NCI-H446 treated with DMSO at 0.1 percent for 48 hours (cell line): ENCODE measurements at regions not wholly inside any gene's neighbourhood (a gene's known extent, or its start where the extent isn't known, plus 50 kb on each side); places are given as distances from the start of the nearest gene placed in this dataset.

Experiments used
- DNase-seq: peaks from one replicate; lab custom pipeline; 2025; lab: John Stamatoyannopoulos, UW

DNA sequence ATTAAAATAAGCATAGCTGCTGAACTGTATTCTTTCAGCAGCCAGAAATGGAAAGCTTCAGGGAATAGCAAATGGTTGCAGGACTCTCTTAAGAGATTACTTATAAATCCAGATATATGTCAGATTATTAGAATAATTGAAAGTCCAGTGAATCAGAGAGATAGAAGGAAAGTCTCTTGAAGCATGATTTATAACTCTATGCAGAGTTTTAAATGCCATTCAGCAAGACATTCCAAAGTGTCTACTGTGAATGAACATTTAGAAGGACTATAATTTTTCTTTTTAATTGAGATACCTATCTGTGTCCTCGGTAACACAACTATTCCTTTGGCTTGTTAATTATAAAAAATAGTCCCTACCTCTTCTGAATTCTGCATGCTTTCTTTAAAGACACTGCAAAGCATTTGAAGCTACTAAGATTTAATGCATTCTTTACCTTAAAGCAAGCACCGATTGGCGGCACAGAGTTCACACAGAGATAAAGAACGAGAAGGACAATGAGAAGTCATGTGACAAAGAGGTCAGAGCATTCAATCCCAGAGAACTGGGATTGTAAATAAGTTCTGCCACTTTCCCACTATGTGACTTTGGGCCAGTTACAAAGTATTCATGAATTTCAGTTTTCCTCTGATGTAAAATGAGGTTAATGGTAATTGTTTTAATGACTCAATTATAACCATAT lies 371.0 kb upstream of the ATP2B1 start:
- DNase-seq = no peak

- no peak for DNase-seq
Observed at GRCh38 chr12:90078344-90078743, 369.7 kb upstream of the ATP2B1 start.

GRCh38 chr12:90077756-90078155 lies 369.1 kb upstream of the ATP2B1 start:
- no peak for DNase-seq

GRCh38 chr12:90076851-90077319 lies 368.2 kb upstream of the ATP2B1 start:
- no peak for DNase-seq

DNA sequence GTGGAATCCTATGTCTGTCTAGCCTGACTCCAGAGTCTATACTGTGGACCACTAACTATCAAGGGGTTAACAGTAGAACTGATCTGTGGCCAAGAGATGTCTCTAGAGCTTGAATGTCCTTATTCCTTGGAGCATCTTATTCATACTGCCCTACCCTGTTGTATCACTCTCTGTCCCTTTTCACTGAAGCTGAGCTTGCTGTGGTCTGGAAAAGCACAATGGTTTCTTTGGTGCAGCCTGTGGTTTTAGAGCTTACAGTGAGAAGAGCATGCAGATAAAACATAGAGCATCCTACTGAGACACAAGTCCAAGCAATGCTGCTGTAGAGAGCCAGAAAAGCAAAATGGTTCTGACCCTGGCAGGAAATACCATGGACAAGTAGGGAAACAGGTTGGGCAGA lies 367.0 kb upstream of the ATP2B1 start:
- no peak for DNase-seq

- no peak for DNase-seq
Observed at GRCh38 chr12:90074086-90074485, 365.4 kb upstream of the ATP2B1 start.

DNA sequence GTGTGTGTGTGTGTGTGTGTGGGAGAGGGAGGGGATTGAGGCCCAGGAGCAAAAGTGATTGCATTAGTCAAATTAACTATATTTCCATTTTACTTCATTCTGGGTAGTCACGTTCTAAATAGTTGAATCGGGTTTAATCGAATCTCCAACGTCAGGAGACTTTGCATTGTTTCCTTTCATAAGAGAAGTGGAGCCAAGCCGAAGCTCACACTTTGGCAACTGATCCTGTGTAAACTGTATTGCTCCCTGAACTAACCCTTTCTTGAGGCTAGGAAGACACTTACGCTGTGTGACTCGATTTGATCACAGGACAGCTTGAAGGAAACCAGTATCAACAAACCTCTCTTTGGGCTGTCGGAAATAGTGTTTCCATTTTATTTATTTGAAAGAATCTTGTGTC lies 363.4 kb upstream of the ATP2B1 start:
- no peak for DNase-seq

DNA sequence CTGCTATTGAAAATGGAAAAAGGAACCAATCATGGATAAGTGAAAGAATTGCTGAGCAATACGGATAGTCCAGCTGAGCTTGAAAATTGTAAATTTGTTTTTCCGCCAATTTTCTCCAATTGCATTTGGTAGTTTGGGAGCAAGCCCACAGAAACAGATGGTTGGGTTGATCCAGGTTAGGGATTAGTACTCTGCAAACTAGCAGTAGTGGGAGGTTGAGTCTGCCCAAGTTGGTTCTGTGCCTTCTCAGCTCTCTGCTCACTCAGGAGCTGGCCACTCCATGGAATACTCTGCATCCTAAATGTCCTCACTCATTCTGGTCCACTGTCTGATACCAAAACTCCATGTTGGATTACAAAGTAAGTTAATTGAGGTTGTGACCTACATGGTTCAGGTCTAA lies 361.1 kb upstream of the ATP2B1 start:
- peak; percentile 47 for DNase-seq

- DNase-seq = no peak
Observed at GRCh38 chr12:90067791-90068190, 359.2 kb upstream of the ATP2B1 start.

DNA sequence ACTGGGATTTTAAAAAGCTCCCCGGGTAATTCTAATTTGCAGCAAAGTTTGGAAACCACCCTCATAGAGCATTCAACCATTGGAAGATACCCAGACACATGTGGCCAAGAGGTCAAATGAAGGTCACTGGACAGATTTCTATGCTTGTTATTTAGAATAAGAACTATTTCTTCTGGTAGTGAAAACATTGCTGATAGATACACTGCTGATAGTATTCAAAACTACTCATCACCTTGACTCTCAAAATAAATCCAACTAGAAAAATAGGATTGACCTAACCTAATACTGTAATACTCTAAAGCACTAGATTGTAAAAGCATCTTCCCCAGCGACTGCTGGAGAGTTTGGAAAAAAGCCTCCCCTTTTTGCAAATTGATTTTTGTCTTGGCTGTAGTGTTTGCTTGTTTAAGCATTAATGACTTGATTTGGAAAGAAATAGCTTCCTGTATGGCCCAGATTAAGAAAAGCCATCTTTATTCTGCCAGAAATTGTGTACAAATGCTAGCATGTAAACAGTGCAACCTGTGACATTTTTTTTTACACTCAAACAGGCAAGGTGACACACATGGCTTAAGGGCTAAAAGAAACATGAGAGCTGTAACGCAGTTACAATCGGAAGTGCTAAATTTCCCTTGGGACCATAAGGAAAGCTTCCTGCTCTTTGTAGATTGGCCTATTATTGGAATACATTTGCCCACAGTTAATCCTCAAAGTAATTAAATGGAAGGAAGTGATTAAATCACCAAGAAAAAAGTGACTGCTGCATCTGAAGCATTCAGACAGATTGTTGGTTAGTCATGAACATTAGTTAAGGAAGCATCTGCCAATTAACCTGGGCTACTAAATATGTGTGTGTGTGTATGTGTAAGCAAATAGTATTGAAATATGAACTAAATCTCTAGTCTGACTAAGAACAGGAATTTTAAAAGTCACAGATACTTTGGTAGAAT lies 356.5 kb upstream of the ATP2B1 start:
- peak; percentile 62 for DNase-seq

DNA sequence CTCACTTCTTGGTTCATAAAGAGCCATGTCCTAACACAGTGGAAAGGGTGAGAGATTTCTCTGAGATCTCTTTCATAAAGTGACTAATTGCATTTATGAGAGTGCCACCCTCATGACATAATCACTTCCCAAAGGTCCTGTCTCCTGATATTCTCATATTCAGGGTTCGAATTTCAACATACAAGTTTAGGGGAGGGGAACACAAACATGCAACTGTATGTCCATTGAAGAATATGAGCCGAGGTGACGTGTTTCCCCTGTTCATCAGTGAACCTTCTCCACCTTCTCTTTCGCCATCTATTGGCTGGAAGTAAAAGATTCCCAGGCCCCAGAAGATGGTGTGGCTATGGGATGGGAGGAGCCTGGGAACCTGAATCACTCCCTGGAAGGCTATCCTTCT lies 354.2 kb upstream of the ATP2B1 start:
- no peak for DNase-seq

DNA sequence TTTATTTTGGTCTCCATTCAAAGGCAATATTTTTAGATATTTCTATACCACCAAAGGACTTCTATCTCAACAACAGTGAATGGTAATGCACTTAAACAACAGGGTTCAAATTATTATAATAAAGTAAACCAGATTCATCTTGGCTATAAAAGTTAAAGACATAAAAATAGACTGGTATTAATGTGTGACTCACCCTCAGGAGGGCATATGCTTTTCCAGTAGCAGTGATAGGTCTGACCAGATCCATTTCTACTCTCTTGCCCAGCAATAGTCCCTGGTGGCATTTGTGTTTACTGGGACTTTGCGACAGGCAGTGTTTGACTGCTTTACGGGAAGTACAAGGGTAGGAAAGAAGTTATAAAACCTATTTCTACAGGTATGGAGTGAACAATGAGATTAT lies 353.2 kb upstream of the ATP2B1 start:
- DNase-seq = no peak

- no peak for DNase-seq
Observed at GRCh38 chr12:90060031-90060430, 351.4 kb upstream of the ATP2B1 start.

DNA sequence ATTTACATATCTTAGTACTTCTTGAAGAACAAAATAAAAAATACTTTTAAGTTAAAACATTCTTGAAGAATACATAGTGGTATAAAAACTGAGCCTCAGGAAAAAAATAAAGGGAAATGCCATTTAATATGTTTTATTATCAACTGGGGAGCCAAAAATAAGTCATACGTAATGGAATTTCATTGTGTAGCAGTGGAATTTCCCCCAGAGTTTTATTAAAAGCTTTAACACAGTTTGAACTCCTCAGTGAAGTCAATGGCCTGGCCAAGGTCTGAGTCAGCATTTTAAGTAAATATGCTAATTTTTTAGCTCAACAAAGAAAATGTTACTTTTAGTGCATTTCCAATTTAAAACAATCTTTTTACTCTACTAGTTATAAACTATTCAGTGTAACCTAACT lies 350.1 kb upstream of the ATP2B1 start:
- DNase-seq = no peak

- DNase-seq = no peak
Observed at GRCh38 chr12:90055071-90055470, 346.4 kb upstream of the ATP2B1 start.

GRCh38 chr12:90048918-90049317 lies 340.3 kb upstream of the ATP2B1 start:
- no peak for DNase-seq

DNA sequence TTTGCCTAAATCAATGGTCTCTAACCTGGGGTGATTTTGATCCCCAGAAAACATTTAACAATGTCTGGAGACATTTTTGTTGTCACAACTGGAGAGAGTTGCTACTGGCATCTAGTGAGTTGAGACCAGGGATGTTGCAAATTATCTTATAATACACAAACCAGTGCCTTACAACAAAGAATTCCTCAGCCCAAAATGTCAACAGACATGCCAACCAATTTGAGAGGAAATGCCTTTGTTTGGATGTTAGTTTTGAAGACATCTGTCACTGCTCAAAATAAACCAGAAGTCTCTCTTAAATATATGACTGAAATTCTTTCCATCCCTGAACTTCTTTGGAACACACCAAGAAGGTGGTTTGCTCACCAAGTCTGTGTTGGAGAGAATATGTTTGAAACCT lies 336.9 kb upstream of the ATP2B1 start:
- no peak for DNase-seq

- no peak for DNase-seq
Observed at GRCh38 chr12:90044069-90044468, 335.4 kb upstream of the ATP2B1 start.

- DNase-seq = no peak
Observed at GRCh38 chr12:90042920-90043641, 334.4 kb upstream of the ATP2B1 start.

GRCh38 chr12:90038289-90038688 lies 329.7 kb upstream of the ATP2B1 start:
- no peak for DNase-seq

GRCh38 chr12:90037740-90038139 lies 329.1 kb upstream of the ATP2B1 start:
- DNase-seq = no peak

GRCh38 chr12:90036637-90037036 lies 328.0 kb upstream of the ATP2B1 start:
- DNase-seq = no peak

GRCh38 chr12:90030726-90031125 lies 322.1 kb upstream of the ATP2B1 start:
- no peak for DNase-seq
